ENCODE measurements at regions not wholly inside any gene's neighbourhood (a gene's known extent, or its start where the extent isn't known, plus 50 kb on each side); places are given as distances from the start of the nearest gene placed in this dataset.

- no peak overlapping the region for H3K27ac ChIP-seq (ENCODE audit: insufficient read depth, low read length)
- no peaks in the 10 kb centered on the region for H3K4me1 ChIP-seq (ENCODE audit: control insufficient read depth, extremely low read depth, insufficient read depth, low read length)
- TF ChIP-seq EZH2 (IDR thresholded peaks at IDR 0.05; ENCODE audit: low read length, missing control alignments) (no peak), CTCF (conservative IDR thresholded peaks at IDR 0.05 in 1 of 2, IDR thresholded peaks at IDR 0.05 in 1 of 2; ENCODE audit: low read depth in 1 of 2, low read length in 2 of 2) (no peak)
- no peak overlapping the region for H3K4me3 ChIP-seq (replicated peaks in 1 of 4; ENCODE audit: control extremely low read depth in 1 of 4, insufficient read depth in 1 of 4, low read depth in 3 of 4, low read length in 4 of 4)
- H3K79me2 ChIP-seq (ENCODE audit: control insufficient read depth, insufficient read depth, low read length) = no peaks in the 10 kb centered on the region
- H2AFZ ChIP-seq (ENCODE audit: low read length) = no peak overlapping the region
- no peaks in the 10 kb centered on the region for H3K36me3 ChIP-seq (ENCODE audit: control insufficient read depth, insufficient read depth, low read length)
- DNase-seq (ENCODE audit: low read depth in 2 of 2) = no peak
- H3K27me3 ChIP-seq (ENCODE audit: control insufficient read depth, insufficient read depth, low read length) = no peaks in the 10 kb centered on the region
- H3K9ac ChIP-seq (ENCODE audit: insufficient read depth, low read length) = no peak overlapping the region
- no peak overlapping the region for H3K4me2 ChIP-seq (ENCODE audit: extremely low read depth, insufficient read depth, low read length)
- H4K20me1 ChIP-seq (ENCODE audit: control insufficient read depth, extremely low read depth, insufficient read depth, low read length) = no peaks in the 10 kb centered on the region
- H3K9me3 ChIP-seq (ENCODE audit: control insufficient read depth, insufficient read depth, low read depth, low read length) = no peaks in the 10 kb centered on the region
Measured at GRCh38 chr9:102101723-102102122, 363.3 kb upstream of the GRIN3A start.

GRCh38 chr9:102087141-102087540 lies 348.7 kb upstream of the GRIN3A start:
- Histone ChIP-seq H3K4me3 (replicated peaks in 1 of 4; ENCODE audit: control extremely low read depth in 1 of 4, insufficient read depth in 1 of 4, low read depth in 3 of 4, low read length in 4 of 4) (no peak overlapping the region), H3K27ac (ENCODE audit: insufficient read depth, low read length) (no peak overlapping the region), H3K4me1 (ENCODE audit: control insufficient read depth, extremely low read depth, insufficient read depth, low read length) (no peaks in the 10 kb centered on the region), H3K27me3 (ENCODE audit: control insufficient read depth, insufficient read depth, low read length) (no peaks in the 10 kb centered on the region), H3K9ac (ENCODE audit: insufficient read depth, low read length) (no peak overlapping the region), H3K79me2 (ENCODE audit: control insufficient read depth, insufficient read depth, low read length) (no peaks in the 10 kb centered on the region), H3K36me3 (ENCODE audit: control insufficient read depth, insufficient read depth, low read length) (no peaks in the 10 kb centered on the region), H3K4me2 (ENCODE audit: extremely low read depth, insufficient read depth, low read length) (no peak overlapping the region), H3K9me3 (ENCODE audit: control insufficient read depth, insufficient read depth, low read depth, low read length) (no peaks in the 10 kb centered on the region), H4K20me1 (ENCODE audit: control insufficient read depth, extremely low read depth, insufficient read depth, low read length) (no peaks in the 10 kb centered on the region), H2AFZ (ENCODE audit: low read length) (no peak overlapping the region)
- TF ChIP-seq EZH2 (IDR thresholded peaks at IDR 0.05; ENCODE audit: low read length, missing control alignments) = no peak
- no peak for TF ChIP-seq CTCF (conservative IDR thresholded peaks at IDR 0.05 in 1 of 2, IDR thresholded peaks at IDR 0.05 in 1 of 2; ENCODE audit: low read depth in 1 of 2, low read length in 2 of 2)
- no peak for DNase-seq (ENCODE audit: low read depth in 2 of 2)

GRCh38 chr9:102085548-102085947 lies 347.1 kb upstream of the GRIN3A start:
- no peak overlapping the region for H3K9ac ChIP-seq (ENCODE audit: insufficient read depth, low read length)
- TF ChIP-seq CTCF (conservative IDR thresholded peaks at IDR 0.05 in 1 of 2, IDR thresholded peaks at IDR 0.05 in 1 of 2; ENCODE audit: low read depth in 1 of 2, low read length in 2 of 2) (no peak), EZH2 (IDR thresholded peaks at IDR 0.05; ENCODE audit: low read length, missing control alignments) (no peak)
- no peaks in the 10 kb centered on the region for H3K27me3 ChIP-seq (ENCODE audit: control insufficient read depth, insufficient read depth, low read length)
- H3K4me2 ChIP-seq (ENCODE audit: extremely low read depth, insufficient read depth, low read length) = no peak overlapping the region
- DNase-seq (ENCODE audit: low read depth in 2 of 2) = no peak
- no peak overlapping the region for H2AFZ ChIP-seq (ENCODE audit: low read length)
- no peaks in the 10 kb centered on the region for H3K9me3 ChIP-seq (ENCODE audit: control insufficient read depth, insufficient read depth, low read depth, low read length)
- H4K20me1 ChIP-seq (ENCODE audit: control insufficient read depth, extremely low read depth, insufficient read depth, low read length) = no peaks in the 10 kb centered on the region
- H3K4me3 ChIP-seq (replicated peaks in 1 of 4; ENCODE audit: control extremely low read depth in 1 of 4, insufficient read depth in 1 of 4, low read depth in 3 of 4, low read length in 4 of 4) = no peak overlapping the region
- H3K27ac ChIP-seq (ENCODE audit: insufficient read depth, low read length) = no peak overlapping the region
- no peaks in the 10 kb centered on the region for H3K79me2 ChIP-seq (ENCODE audit: control insufficient read depth, insufficient read depth, low read length)
- H3K4me1 ChIP-seq (ENCODE audit: control insufficient read depth, extremely low read depth, insufficient read depth, low read length) = no peaks in the 10 kb centered on the region
- H3K36me3 ChIP-seq (ENCODE audit: control insufficient read depth, insufficient read depth, low read length) = no peaks in the 10 kb centered on the region

All from fibroblast of lung (primary cell).